WTC11 (cell line): ENCODE measurements at regions not wholly inside any gene's neighbourhood (a gene's known extent, or its start where the extent isn't known, plus 50 kb on each side); places are given as distances from the start of the nearest gene placed in this dataset.

Experiments
- ATAC-seq: fragments of 200-7000 bp; cut with Tn5 transposase; 2 replicates; pipeline ENCODE4 v1.10.0; 2021; ENCODE audit warnings: mild to moderate bottlenecking, moderate library complexity
- CTCF ChIA-PET: fragments of 300-600 bp; sonication (Branson Sonifier 250); formaldehyde crosslinking; loops from one replicate; lab custom pipeline; 2021; ENCODE audit warnings: antibody characterized with exemption; lab: Charles Lee
- POLR2A ChIA-PET: fragments of 350-600 bp; sonication (Branson Sonifier 250); formaldehyde crosslinking; loops from one replicate; lab custom pipeline; 2021; ENCODE audit warnings: antibody characterized with exemption; lab: Charles Lee
- DNase-seq: peaks from one replicate; pipeline ENCODE4 v3.0.0; 2021; ENCODE audit warnings: low spot score
- H3K27ac Mint-ChIP-seq: 2 replicates; pipeline ENCODE4 v1.8.0; 2021; ENCODE audit warnings: mixed read lengths
- H3K27me3 Mint-ChIP-seq: 2 replicates; pipeline ENCODE4 v1.8.0; 2021; ENCODE audit warnings: low read depth, mild to moderate bottlenecking, moderate library complexity, mixed read lengths
- H3K36me3 Mint-ChIP-seq: 2 replicates; pipeline ENCODE4 v1.8.0; 2021; ENCODE audit warnings: mixed read lengths
- H3K4me1 Mint-ChIP-seq: 2 replicates; pipeline ENCODE4 v1.8.0; 2022; ENCODE audit warnings: mixed read lengths
- H3K4me3 Mint-ChIP-seq: 2 replicates; pipeline ENCODE4 v1.8.0; 2021; ENCODE audit warnings: mild to moderate bottlenecking, moderate library complexity, mixed read lengths
- H3K9me3 Mint-ChIP-seq: 2 replicates; pipeline ENCODE4 v1.8.0; 2021; ENCODE audit warnings: mixed read lengths
- ARID4B ChIP-seq: sonication (generic); formaldehyde crosslinking; IDR thresholded peaks from 2 replicates; pipeline ENCODE4 v1.8.0; 2023; ENCODE audit warnings: missing genetic modification reagents, mild to moderate bottlenecking, borderline replicate concordance
- ATF2 ChIP-seq: sonication (generic); formaldehyde crosslinking; IDR thresholded peaks from 2 replicates; pipeline ENCODE4 v1.8.1; 2022; ENCODE audit warnings: low read depth, missing genetic modification reagents, borderline replicate concordance
- ATF3 ChIP-seq: sonication (generic); formaldehyde crosslinking; conservative IDR thresholded peaks from 2 replicates; pipeline ENCODE4 v1.8.1; 2022; ENCODE audit warnings: mild to moderate bottlenecking, missing genetic modification reagents
- ELF4 ChIP-seq: sonication (generic); formaldehyde crosslinking; IDR thresholded peaks from 2 replicates; pipeline ENCODE4 v1.8.1; 2022; ENCODE audit warnings: low read depth, mild to moderate bottlenecking, moderate library complexity, missing genetic modification reagents
- EMX1 ChIP-seq: fragments of 250-450 bp; sonication (Bioruptor Pico); IDR thresholded peaks from 2 replicates; pipeline ENCODE4 v1.8.0; 2021; ENCODE audit warnings: mild to moderate bottlenecking
- ETV6 ChIP-seq: sonication (generic); formaldehyde crosslinking; IDR thresholded peaks from 2 replicates; pipeline ENCODE4 v1.8.1; 2022; ENCODE audit warnings: mild to moderate bottlenecking, missing genetic modification reagents
- JAZF1 ChIP-seq: fragments of 250-450 bp; sonication (Bioruptor Pico); IDR thresholded peaks from 2 replicates; pipeline ENCODE4 v1.9.0; 2021; ENCODE audit warnings: moderate library complexity, mild to moderate bottlenecking, inconsistent platforms
- MAX ChIP-seq: sonication (generic); formaldehyde crosslinking; IDR thresholded peaks from 2 replicates; pipeline ENCODE4 v1.8.0; 2022; ENCODE audit warnings: mild to moderate bottlenecking, missing genetic modification reagents
- NFYB ChIP-seq: sonication (generic); formaldehyde crosslinking; conservative IDR thresholded peaks from 2 replicates; pipeline ENCODE4 v1.8.0; 2022; ENCODE audit warnings: low read depth, missing genetic modification reagents
- STAT6 ChIP-seq: sonication (generic); formaldehyde crosslinking; conservative IDR thresholded peaks from 2 replicates; pipeline ENCODE4 v1.8.1; 2023; ENCODE audit warnings: mild to moderate bottlenecking, low read depth, missing genetic modification reagents, moderate library complexity
- TCF7 ChIP-seq: sonication (generic); formaldehyde crosslinking; IDR thresholded peaks from 2 replicates; pipeline ENCODE4 v1.8.0; 2022; ENCODE audit warnings: mild to moderate bottlenecking, low read depth, missing genetic modification reagents, moderate library complexity
- TEAD1 ChIP-seq: sonication (generic); formaldehyde crosslinking; IDR thresholded peaks from 2 replicates; pipeline ENCODE4 v1.8.0; 2022; ENCODE audit warnings: mild to moderate bottlenecking, missing genetic modification reagents
- TP53 ChIP-seq: sonication (generic); formaldehyde crosslinking; IDR thresholded peaks from 2 replicates; pipeline ENCODE4 v1.8.1; 2023; ENCODE audit warnings: mild to moderate bottlenecking, missing genetic modification reagents
- USF2 ChIP-seq: sonication (generic); formaldehyde crosslinking; IDR thresholded peaks from 2 replicates; pipeline ENCODE4 v1.8.1; 2023; ENCODE audit warnings: mild to moderate bottlenecking, missing genetic modification reagents, moderate library complexity
- ZBTB43 ChIP-seq: sonication (generic); formaldehyde crosslinking; IDR thresholded peaks from 2 replicates; pipeline ENCODE4 v1.8.1; 2023; ENCODE audit warnings: mild to moderate bottlenecking, missing genetic modification reagents
- ZNF281 ChIP-seq: sonication (generic); formaldehyde crosslinking; IDR thresholded peaks from 2 replicates; pipeline ENCODE4 v1.8.0; 2023; ENCODE audit warnings: mild to moderate bottlenecking, missing genetic modification reagents
- ZNF396 ChIP-seq: fragments of 250-450 bp; sonication (Bioruptor Pico); IDR thresholded peaks from 2 replicates; pipeline ENCODE4 v1.8.0; 2021; ENCODE audit warnings: mild to moderate bottlenecking, moderate library complexity, borderline replicate concordance
- ZNF416 ChIP-seq: fragments of 250-450 bp; sonication (Bioruptor Pico); IDR thresholded peaks from 2 replicates; pipeline ENCODE4 v1.9.0; 2021; ENCODE audit warnings: mild to moderate bottlenecking, inconsistent platforms

- ATAC-seq = peak; percentile 53
- H3K4me1 Mint-ChIP-seq = peaks cover 18% of the 10 kb centered on the region
- no peak overlapping the region for H3K27ac Mint-ChIP-seq
- peaks cover 22% of the 10 kb centered on the region for H3K27me3 Mint-ChIP-seq
- H3K9me3 Mint-ChIP-seq = peaks cover 9% of the 10 kb centered on the region
- peak overlapping the region; percentile 74 for H3K4me3 Mint-ChIP-seq
- ChIA-PET CTCF (no interaction called here), POLR2A (no interaction called here)
- TF ChIP-seq ZNF281 (CRISPR knock-in tag) (0 out of 2 replicates have a peak, but pooled peaks have one; percentile 27), ZNF396 (CRISPR knock-in tag) (no peak), MAX (CRISPR knock-in tag) (peak; percentile 74; the same call in 1 of the 2 replicates), ARID4B (no peak), TCF7 (no peak), USF2 (CRISPR knock-in tag) (no peak), JAZF1 (CRISPR knock-in tag) (no peak), TP53 (CRISPR knock-in tag) (0 out of 2 replicates have a peak, but pooled peaks have one; percentile 41), ELF4 (CRISPR knock-in tag) (no peak), STAT6 (CRISPR knock-in tag) (no peak), EMX1 (CRISPR knock-in tag) (no peak), ZNF416 (CRISPR knock-in tag) (no peak), ZBTB43 (CRISPR knock-in tag) (no peak), ATF3 (no peak), ATF2 (CRISPR knock-in tag) (no peak), TEAD1 (CRISPR knock-in tag) (no peak), ETV6 (no peak), NFYB (CRISPR knock-in tag) (peak; percentile 53)
- DNase-seq = peak; percentile 58
- H3K36me3 Mint-ChIP-seq = no peaks in the 10 kb centered on the region
These were observed 1504.5 kb downstream of the CDH11 start for GRCh38 chr16:63617047-63617989.
